ENCODE measurements at regions not wholly inside any gene's neighbourhood (a gene's known extent, or its start where the extent isn't known, plus 50 kb on each side); places are given as distances from the start of the nearest gene placed in this dataset.

- H3K4me3 ChIP-seq (ENCODE audit: low read length in 2 of 2): no peak overlapping the region
- no peak overlapping the region for H3K9ac ChIP-seq (ENCODE audit: low read depth in 1 of 2, low read length in 2 of 2)
- H3K27ac ChIP-seq (ENCODE audit: low read depth in 2 of 2, low read length in 2 of 2): no peak overlapping the region
- no peaks in the 10 kb centered on the region for H3K27me3 ChIP-seq (ENCODE audit: control insufficient read depth in 2 of 2, insufficient read depth in 2 of 2, low read length in 2 of 2)
- no peaks in the 10 kb centered on the region for H3K36me3 ChIP-seq (ENCODE audit: control insufficient read depth in 2 of 2, insufficient read depth in 2 of 2, low read length in 2 of 2)
- no peaks in the 10 kb centered on the region for H3K9me3 ChIP-seq (ENCODE audit: control insufficient read depth in 2 of 2, low read length in 2 of 2)
- H3K4me1 ChIP-seq (ENCODE audit: control insufficient read depth in 2 of 2, insufficient read depth in 2 of 2, low read length in 2 of 2): no peaks in the 10 kb centered on the region
Observed at GRCh38 chr7:35463176-35463700, 209.3 kb upstream of the TBX20 start.

DNA sequence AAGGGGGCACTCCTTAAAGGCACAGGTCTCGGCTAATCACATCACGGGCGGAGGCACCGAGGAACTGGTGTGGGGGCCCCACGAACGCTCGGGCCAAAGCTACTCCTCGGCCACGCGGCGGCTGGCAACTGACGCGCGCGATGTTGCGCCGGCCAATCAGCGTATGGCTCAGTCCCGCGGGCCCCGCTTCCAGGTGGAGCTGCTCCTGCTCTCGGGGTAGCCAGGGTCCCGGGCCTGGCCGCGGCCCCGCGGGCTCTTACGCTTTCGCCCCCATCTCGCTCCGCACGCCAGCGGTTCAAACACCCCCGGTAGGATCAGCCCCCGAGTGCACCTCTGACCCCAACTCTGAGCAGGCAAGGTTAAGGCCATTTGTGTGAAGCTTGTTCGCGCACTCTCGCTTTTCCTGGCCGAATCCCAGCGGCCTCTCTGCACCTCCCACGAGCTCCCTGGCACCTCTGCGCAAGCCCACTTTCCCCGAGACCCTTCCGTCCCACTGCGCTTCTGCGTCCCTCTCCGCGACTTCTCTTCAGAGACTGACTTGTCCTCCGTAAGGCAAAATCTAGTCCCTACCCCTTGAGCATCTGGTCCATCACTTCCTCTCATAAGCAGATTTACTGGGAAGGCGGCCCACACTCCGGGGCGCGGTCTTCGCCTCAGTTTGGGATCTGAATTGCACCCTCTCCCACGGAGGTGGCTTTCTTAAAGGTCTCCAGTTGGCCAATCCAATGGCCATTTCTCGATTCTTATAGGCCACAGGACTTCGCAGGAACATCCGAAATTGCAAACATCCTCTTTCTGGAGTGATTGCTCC is 200.9 kb upstream of the TBX20 start:
- no peak overlapping the region for H3K27ac ChIP-seq (ENCODE audit: low read depth in 2 of 2, low read length in 2 of 2)
- H3K36me3 ChIP-seq (ENCODE audit: control insufficient read depth in 2 of 2, insufficient read depth in 2 of 2, low read length in 2 of 2): no peaks in the 10 kb centered on the region
- H3K27me3 ChIP-seq (ENCODE audit: control insufficient read depth in 2 of 2, insufficient read depth in 2 of 2, low read length in 2 of 2): no peaks in the 10 kb centered on the region
- H3K4me3 ChIP-seq (ENCODE audit: low read length in 2 of 2): no peak overlapping the region
- H3K4me1 ChIP-seq (ENCODE audit: control insufficient read depth in 2 of 2, insufficient read depth in 2 of 2, low read length in 2 of 2): no peaks in the 10 kb centered on the region
- no peaks in the 10 kb centered on the region for H3K9me3 ChIP-seq (ENCODE audit: control insufficient read depth in 2 of 2, low read length in 2 of 2)
- no peak overlapping the region for H3K9ac ChIP-seq (ENCODE audit: low read depth in 1 of 2, low read length in 2 of 2)

GRCh38 chr7:35450456-35451214 is 196.7 kb upstream of the TBX20 start:
- no peaks in the 10 kb centered on the region for H3K4me1 ChIP-seq (ENCODE audit: control insufficient read depth in 2 of 2, insufficient read depth in 2 of 2, low read length in 2 of 2)
- H3K4me3 ChIP-seq (ENCODE audit: low read length in 2 of 2): no peak overlapping the region
- no peak overlapping the region for H3K9ac ChIP-seq (ENCODE audit: low read depth in 1 of 2, low read length in 2 of 2)
- H3K27ac ChIP-seq (ENCODE audit: low read depth in 2 of 2, low read length in 2 of 2): no peak overlapping the region
- no peaks in the 10 kb centered on the region for H3K36me3 ChIP-seq (ENCODE audit: control insufficient read depth in 2 of 2, insufficient read depth in 2 of 2, low read length in 2 of 2)
- H3K9me3 ChIP-seq (ENCODE audit: control insufficient read depth in 2 of 2, low read length in 2 of 2): no peaks in the 10 kb centered on the region
- no peaks in the 10 kb centered on the region for H3K27me3 ChIP-seq (ENCODE audit: control insufficient read depth in 2 of 2, insufficient read depth in 2 of 2, low read length in 2 of 2)

DNA sequence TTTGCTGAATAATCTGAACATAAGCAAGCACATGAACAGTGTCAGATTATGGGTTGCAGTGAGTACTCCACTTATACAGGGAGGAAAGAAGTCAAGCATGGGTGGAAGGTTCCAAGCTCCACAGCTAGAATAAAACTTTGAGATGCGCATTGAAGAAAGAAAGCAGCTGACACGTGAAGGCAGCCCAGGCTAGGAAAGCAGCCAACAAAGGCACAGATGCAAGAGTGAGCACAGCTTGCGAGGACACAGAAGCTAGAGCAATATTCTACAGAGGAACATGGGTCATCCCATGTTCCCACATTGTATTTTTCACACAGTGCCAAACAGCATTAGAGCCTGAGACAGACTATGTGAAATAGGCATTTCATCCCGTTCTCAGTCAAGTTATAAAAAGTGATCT is 194.6 kb upstream of the TBX20 start:
- no peaks in the 10 kb centered on the region for H3K9me3 ChIP-seq (ENCODE audit: control insufficient read depth in 2 of 2, low read length in 2 of 2)
- no peaks in the 10 kb centered on the region for H3K36me3 ChIP-seq (ENCODE audit: control insufficient read depth in 2 of 2, insufficient read depth in 2 of 2, low read length in 2 of 2)
- H3K4me3 ChIP-seq (ENCODE audit: low read length in 2 of 2): no peak overlapping the region
- no peak overlapping the region for H3K27ac ChIP-seq (ENCODE audit: low read depth in 2 of 2, low read length in 2 of 2)
- no peaks in the 10 kb centered on the region for H3K27me3 ChIP-seq (ENCODE audit: control insufficient read depth in 2 of 2, insufficient read depth in 2 of 2, low read length in 2 of 2)
- H3K4me1 ChIP-seq (ENCODE audit: control insufficient read depth in 2 of 2, insufficient read depth in 2 of 2, low read length in 2 of 2): no peaks in the 10 kb centered on the region
- H3K9ac ChIP-seq (ENCODE audit: low read depth in 1 of 2, low read length in 2 of 2): no peak overlapping the region

DNA sequence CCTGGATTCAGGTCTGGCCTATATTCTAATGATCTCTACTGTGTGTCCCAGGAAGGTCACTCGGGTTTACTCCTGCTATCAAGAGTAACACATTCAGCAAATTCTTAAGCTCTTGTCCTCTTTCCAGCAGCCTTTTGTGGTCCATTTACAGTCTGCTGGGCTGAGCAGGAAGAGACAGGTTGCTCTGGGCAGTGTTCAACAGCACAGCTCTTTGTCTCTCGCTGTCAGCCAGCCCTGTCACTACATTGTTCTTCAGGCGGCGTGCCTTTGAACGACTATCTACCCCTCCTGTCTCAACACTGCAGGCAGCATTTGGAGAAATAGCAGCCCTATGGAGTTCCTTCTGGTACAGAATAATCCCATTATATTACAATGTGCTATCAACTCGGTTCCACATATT is 192.2 kb upstream of the TBX20 start:
- Histone ChIP-seq H3K4me3 (ENCODE audit: low read length in 2 of 2) (no peak overlapping the region), H3K9me3 (ENCODE audit: control insufficient read depth in 2 of 2, low read length in 2 of 2) (no peaks in the 10 kb centered on the region), H3K27ac (ENCODE audit: low read depth in 2 of 2, low read length in 2 of 2) (no peak overlapping the region), H3K4me1 (ENCODE audit: control insufficient read depth in 2 of 2, insufficient read depth in 2 of 2, low read length in 2 of 2) (no peaks in the 10 kb centered on the region), H3K27me3 (ENCODE audit: control insufficient read depth in 2 of 2, insufficient read depth in 2 of 2, low read length in 2 of 2) (no peaks in the 10 kb centered on the region), H3K36me3 (ENCODE audit: control insufficient read depth in 2 of 2, insufficient read depth in 2 of 2, low read length in 2 of 2) (no peaks in the 10 kb centered on the region), H3K9ac (ENCODE audit: low read depth in 1 of 2, low read length in 2 of 2) (no peak overlapping the region)

DNA sequence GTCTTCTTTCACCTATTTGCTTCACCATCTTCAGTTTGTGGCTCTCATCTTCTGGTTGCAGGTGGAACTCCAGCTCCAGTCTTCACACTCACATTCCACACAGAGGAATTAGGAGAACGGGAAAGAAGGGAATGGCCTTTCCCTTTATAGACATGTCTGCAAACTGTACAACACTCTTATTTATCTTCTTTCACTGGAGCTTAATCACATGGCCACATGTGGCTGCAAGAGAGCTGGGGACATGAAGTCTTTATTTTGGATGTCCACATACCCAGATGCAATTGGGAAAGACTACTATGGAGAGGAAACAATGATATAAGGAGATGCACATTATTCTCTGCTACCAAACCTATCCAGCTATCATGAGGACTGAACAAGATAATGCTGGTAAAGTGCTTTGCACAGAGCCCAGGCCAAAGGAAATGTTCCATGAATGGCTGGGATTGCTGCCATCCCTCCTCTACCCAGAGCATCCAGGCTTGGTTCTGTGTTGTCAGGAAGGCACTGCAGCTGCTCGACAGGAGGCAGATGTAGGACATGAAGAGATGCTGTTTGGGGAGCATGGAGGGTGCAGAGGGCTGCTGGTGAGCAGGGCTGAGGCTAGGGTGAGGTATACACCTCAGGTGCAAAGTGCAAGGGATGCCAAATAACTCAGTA is 183.8 kb upstream of the TBX20 start:
- H3K27ac ChIP-seq (ENCODE audit: low read depth in 2 of 2, low read length in 2 of 2): no peak overlapping the region
- no peaks in the 10 kb centered on the region for H3K36me3 ChIP-seq (ENCODE audit: control insufficient read depth in 2 of 2, insufficient read depth in 2 of 2, low read length in 2 of 2)

GRCh38 chr7:35436452-35436851 is 182.6 kb upstream of the TBX20 start:
- H3K9me3 ChIP-seq (ENCODE audit: control insufficient read depth in 2 of 2, low read length in 2 of 2): no peaks in the 10 kb centered on the region
- no peak overlapping the region for H3K27ac ChIP-seq (ENCODE audit: low read depth in 2 of 2, low read length in 2 of 2)
- no peak overlapping the region for H3K4me3 ChIP-seq (ENCODE audit: low read length in 2 of 2)
- no peaks in the 10 kb centered on the region for H3K36me3 ChIP-seq (ENCODE audit: control insufficient read depth in 2 of 2, insufficient read depth in 2 of 2, low read length in 2 of 2)
- H3K27me3 ChIP-seq (ENCODE audit: control insufficient read depth in 2 of 2, insufficient read depth in 2 of 2, low read length in 2 of 2): peaks cover 0 to 2% of the 10 kb centered on the region in 2 donors
- no peaks in the 10 kb centered on the region for H3K4me1 ChIP-seq (ENCODE audit: control insufficient read depth in 2 of 2, insufficient read depth in 2 of 2, low read length in 2 of 2)
- H3K9ac ChIP-seq (ENCODE audit: low read depth in 1 of 2, low read length in 2 of 2): no peak overlapping the region

More for the DNA sequence above, 183.8 kb upstream of the TBX20 start:
- Histone ChIP-seq H3K4me1 (ENCODE audit: control insufficient read depth in 2 of 2, insufficient read depth in 2 of 2, low read length in 2 of 2) (no peaks in the 10 kb centered on the region), H3K4me3 (ENCODE audit: low read length in 2 of 2) (no peak overlapping the region), H3K9ac (ENCODE audit: low read depth in 1 of 2, low read length in 2 of 2) (no peak overlapping the region), H3K27me3 (ENCODE audit: control insufficient read depth in 2 of 2, insufficient read depth in 2 of 2, low read length in 2 of 2) (peaks cover 0 to 2% of the 10 kb centered on the region in 2 donors), H3K9me3 (ENCODE audit: control insufficient read depth in 2 of 2, low read length in 2 of 2) (no peaks in the 10 kb centered on the region)

DNA sequence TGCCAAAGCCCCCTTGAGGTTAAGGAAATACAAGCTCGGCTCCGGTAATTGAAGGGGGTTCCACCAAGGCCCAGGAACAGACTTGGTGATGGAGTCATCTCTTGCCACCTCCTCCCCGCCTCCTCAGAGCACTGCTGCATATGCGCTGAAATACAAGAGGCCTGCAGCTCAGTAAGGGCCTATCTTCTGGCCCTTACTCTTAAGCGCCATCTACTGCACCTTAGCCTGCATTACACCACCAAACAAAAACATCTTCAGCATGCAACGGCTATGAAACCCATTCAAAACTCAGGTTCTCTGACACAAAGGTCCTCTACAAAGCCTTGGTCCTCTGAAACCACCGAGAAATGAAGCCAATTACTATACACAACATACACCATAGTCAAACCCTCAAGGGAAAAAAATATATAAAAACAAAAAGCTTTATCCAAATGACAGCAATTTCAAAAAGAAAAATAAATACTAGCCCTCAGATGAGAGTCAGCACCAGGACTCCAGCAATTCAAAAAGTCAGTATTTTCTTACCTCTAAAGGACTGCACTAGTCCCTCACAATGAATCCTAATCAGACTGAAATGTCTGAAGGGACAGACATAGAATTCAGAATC is 176.8 kb upstream of the TBX20 start:
- Histone ChIP-seq H3K27ac (ENCODE audit: low read depth in 2 of 2, low read length in 2 of 2) (no peak overlapping the region), H3K9me3 (ENCODE audit: control insufficient read depth in 2 of 2, low read length in 2 of 2) (peaks cover 2% of the 10 kb centered on the region in 2 donors), H3K4me1 (ENCODE audit: control insufficient read depth in 2 of 2, insufficient read depth in 2 of 2, low read length in 2 of 2) (no peaks in the 10 kb centered on the region), H3K27me3 (ENCODE audit: control insufficient read depth in 2 of 2, insufficient read depth in 2 of 2, low read length in 2 of 2) (no peaks in the 10 kb centered on the region), H3K36me3 (ENCODE audit: control insufficient read depth in 2 of 2, insufficient read depth in 2 of 2, low read length in 2 of 2) (no peaks in the 10 kb centered on the region), H3K9ac (ENCODE audit: low read depth in 1 of 2, low read length in 2 of 2) (no peak overlapping the region), H3K4me3 (ENCODE audit: low read length in 2 of 2) (no peak overlapping the region)

DNA sequence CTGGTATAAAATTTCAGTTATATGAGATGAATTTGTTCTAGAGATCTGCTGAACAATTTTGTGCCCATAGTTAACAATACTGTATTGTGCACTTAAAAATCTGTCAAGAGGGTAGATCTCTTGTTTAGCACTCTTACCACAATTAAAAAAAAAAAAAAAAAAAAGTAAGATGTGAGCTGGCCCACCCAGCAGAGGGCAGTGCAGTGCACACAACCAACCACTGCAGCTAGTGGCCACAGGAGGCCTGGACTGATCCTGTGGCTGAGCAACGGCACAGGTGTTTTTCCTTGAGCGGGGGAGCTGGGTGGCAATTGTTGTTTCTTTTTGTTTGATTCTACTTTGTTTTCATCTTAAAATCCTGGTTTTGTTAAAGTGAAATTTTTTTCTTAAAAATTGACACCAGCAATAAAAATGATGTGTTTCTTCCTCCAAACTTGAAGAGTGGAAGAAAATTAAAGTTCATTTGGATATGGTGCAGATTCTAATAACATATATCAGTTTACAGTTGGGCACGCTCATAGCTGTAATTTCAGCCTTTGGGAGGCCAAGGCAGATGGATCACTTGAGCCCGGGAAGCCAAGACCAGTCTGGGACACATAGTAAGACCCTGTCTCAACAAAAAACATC is 171.1 kb upstream of the TBX20 start:
- no peaks in the 10 kb centered on the region for H3K36me3 ChIP-seq (ENCODE audit: control insufficient read depth in 2 of 2, insufficient read depth in 2 of 2, low read length in 2 of 2)
- H3K9ac ChIP-seq (ENCODE audit: low read depth in 1 of 2, low read length in 2 of 2): no peak overlapping the region
- H3K27me3 ChIP-seq (ENCODE audit: control insufficient read depth in 2 of 2, insufficient read depth in 2 of 2, low read length in 2 of 2): no peaks in the 10 kb centered on the region
- no peaks in the 10 kb centered on the region for H3K9me3 ChIP-seq (ENCODE audit: control insufficient read depth in 2 of 2, low read length in 2 of 2)
- no peak overlapping the region for H3K27ac ChIP-seq (ENCODE audit: low read depth in 2 of 2, low read length in 2 of 2)
- no peak overlapping the region for H3K4me3 ChIP-seq (ENCODE audit: low read length in 2 of 2)
- H3K4me1 ChIP-seq (ENCODE audit: control insufficient read depth in 2 of 2, insufficient read depth in 2 of 2, low read length in 2 of 2): no peaks in the 10 kb centered on the region

All from mucosa of rectum (tissue), 2 donors.